GM19397 (cell line): ENCODE measurements at regions not wholly inside any gene's neighbourhood (a gene's known extent, or its start where the extent isn't known, plus 50 kb on each side); places are given as distances from the start of the nearest gene placed in this dataset.

ENCODE experiments used
- ATAC-seq: cut with Tn5 transposase; IDR thresholded peaks from one replicate; pipeline ENCODE4 v1.9.1; 2021; ENCODE audit warnings: mild to moderate bottlenecking, moderate library complexity; ENCODE audit not compliant: unreplicated experiment

DNA sequence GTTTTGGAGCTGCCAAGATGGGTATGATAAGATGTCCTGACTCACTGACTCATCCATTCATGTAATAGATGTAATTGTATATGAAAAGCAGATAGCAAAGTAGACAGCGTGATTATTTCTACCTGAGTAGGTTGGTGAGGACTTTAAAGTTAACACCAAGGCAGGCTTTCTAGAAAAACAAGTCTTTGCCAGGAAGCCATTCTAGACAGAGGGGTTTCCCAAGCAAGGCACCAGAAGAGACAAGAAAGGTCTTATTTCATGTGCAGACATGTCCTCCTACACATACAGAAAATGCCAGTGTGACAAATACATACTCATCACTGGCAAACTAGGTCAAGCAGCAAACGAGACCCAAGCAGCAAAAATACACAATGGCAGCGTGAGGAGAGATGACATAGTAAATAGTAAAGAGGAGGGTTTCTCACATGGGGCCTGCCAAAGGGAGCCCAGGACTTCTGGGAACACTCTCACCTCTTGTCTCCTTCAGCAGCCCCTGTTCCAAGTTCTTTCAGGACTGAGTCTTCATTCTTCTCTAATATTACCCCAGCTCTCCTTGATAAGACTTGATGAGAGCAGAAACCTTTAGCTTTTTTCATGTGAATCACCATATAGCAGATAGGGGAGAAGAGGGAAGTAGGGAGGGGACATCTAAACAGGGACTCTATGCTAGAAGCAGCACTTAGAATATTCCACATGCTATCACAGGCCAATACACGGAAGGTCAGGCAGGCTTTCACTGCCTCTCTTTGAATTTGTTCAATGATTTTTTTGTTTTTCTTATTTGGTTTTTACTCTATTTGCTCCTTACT is 114.6 kb upstream of the ATP1B1 start:
- no peak for ATAC-seq

DNA sequence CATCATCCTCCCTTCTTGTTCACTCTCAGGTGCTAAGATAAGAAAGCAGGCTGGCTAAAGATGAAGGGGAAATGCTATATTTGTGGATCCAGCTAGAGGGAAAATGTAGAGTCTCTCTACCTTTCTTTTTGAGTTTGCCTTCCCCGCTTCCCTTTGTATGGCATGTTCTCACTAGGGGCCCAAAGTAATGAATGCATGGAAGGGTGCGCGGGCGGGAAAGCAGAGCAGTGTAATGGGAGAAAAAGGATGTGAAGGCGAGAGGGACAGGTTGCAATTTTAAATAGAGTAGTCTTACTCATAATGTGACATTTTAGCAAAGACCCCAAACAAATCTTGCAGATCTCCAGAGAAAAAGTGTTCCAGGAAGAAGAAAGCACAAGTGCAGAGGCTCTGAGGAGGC is 105.1 kb upstream of the ATP1B1 start:
- no peak for ATAC-seq

DNA sequence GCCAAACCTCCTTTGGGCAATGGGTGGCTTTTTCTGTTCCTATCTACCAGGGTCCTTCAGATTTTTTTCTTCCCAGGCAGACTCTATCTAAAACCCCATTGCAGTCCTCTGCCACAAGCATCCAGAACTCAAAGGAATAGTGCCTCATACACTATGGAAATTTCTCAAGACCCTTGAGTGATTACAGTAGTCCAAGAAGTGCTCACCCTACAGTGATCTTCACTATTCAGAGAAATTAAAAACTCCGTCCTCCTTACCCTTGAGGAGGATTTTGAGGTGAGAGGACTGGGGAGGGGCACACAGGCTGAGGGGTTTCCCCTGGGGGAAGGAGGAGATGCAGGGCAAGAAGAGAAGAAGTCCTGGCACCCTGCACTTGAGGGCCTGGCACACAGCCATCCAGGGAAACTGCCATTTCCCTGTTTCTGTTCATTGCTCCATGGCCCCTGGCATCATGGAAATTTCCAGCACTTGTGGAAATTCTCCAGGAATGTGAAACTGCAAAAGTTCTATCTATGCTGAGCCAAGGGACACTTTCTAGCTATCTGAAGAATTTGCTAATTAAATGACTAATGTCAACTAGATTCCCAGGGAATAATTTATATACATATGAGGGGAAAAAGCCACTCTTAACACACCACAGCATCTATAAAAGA is 102.5 kb upstream of the ATP1B1 start:
- ATAC-seq: no peak

DNA sequence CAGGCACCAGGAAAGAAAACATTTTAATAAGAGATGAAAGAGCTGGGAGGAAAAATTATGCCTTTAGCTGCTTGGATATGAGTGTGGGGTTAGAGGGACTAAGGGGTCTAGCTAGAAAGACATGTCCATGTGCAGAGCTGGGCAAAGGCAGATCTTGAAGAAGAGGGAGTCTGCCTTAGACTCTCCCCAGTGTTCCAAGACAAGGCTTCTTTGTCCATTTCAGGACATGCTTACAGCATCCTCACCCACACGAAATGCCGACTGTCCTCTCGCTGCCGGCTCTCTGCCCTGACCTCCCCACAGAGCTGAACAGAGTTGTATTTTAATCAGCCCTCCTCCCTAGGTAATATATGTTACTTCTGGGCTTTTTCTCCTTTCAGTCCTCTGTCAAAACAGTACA is 100.7 kb upstream of the ATP1B1 start:
- no peak for ATAC-seq

DNA sequence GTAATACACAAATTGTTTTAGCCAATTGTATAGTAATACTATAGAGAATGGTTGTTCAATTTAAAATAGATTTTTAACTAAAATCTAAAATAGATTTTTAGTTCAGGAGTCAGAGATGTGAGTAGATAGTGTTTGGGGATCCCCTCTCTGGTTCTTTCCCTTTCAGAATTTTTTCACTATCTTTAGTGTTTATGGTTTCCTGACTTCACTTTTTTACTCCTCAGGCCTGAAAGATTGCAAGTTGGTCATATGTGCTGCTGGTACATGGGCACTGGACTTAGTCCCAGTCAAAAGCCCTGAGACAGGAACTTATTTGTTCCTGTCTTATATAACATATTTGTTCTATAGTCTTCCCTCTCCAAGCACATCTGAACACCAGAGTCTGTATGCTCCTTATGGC is 96.8 kb upstream of the ATP1B1 start:
- no peak for ATAC-seq

DNA sequence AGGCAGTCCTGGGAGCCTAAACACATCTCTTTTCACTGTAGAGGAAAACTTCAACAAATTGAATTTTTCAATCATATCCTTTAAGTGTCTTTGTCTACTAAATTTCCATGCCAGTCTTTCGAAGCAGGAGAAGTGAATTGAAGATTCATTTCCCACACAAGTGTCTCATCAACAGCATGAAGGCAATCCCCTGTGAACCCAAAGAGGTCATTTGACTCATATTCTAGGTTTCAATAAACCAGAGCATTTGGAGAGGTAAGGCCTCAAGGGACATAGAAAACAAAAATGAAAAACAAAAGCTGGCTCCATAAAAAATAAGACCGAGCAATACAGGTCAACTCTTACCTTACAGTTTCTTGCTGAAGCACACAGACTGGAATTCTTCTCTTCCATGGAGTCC is 94.1 kb upstream of the ATP1B1 start:
- peak; percentile 57 for ATAC-seq

DNA sequence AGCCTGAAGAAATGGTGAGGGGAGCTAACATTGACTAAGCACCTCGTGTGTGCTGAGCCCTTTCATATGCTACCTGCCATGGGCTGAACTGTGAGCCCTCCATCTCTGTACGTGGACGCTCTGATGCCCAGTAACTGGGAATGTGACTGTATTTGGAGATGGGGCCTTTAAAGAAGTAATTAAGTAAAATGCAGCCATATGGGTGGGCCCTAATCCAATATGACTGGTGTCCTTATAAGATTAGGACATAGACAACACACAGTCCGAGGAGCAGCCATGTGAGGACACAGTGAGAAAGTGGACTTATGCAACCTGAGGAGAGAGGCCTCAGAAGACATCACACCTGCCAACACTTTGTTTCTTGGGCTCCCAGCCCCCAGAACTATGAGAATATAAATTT is 92.7 kb upstream of the ATP1B1 start:
- ATAC-seq: no peak

DNA sequence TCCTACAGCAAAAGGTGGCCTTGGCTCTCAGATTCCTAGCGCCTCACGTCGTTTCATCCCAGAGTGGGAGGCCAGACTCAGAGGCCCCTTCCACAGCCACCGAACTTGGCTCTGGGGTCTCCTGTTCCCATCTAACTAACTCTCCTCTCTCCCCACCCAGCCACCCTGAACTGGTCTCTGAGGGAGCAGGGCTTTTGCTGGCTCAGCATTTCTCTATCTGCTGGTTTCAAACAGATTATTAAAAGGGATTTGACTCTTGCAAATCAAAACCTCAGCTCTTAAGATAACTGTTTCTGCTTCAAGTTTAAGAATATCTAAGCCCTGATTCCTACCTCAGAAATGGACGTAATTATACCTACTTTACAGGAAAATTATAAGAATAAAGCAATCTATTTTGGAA is 91.0 kb upstream of the ATP1B1 start:
- ATAC-seq: no peak

DNA sequence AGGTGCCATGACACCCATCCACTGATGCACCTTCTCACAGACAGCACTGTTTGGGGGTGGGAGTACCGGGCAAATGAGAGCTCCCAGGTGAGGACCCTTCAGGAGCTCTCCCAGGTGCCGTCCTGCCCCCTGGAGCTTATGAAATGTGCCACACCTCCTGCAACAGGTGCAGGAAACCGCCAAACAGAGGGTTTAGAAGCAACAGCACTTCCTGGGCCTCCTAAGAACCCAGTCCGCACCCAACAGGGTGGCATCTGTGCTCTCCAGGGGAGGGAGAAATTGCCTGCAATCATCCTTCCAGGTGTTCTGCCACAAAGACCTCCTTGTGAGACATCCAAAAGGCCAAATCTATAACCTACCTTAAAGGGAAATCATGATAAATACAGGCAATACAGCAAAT is 87.7 kb upstream of the ATP1B1 start:
- no peak for ATAC-seq

DNA sequence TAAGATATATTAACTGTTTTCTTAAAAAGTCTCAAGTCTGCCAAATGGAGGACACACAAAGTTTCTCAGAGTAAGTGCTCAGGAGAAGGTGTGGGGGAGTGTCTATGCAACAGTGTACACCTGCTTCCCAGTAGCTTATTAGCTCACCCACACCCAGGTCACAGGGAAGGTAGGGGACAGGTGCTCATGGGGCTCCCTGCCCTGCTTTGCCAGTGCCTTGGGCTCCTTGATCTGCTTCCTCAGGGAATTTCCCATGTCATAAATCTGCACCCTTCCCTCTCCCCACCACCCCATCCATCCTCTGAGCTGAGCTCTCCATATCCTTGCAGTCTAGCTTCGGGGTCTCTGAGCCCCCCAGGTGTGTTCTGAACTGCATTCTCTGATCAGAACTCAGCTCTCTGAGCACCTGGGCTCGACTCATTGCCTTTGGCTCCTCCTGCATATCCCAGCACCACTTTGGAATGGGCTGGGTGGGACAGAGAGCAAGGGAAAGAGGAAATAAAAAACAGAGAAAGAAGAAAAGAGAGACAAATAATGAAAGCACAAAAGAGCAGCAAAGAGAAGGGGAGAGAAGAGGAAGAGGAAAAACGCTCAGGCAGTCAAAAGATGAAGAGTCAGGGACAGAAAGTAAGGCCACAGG is 87.0 kb upstream of the ATP1B1 start:
- ATAC-seq: no peak

DNA sequence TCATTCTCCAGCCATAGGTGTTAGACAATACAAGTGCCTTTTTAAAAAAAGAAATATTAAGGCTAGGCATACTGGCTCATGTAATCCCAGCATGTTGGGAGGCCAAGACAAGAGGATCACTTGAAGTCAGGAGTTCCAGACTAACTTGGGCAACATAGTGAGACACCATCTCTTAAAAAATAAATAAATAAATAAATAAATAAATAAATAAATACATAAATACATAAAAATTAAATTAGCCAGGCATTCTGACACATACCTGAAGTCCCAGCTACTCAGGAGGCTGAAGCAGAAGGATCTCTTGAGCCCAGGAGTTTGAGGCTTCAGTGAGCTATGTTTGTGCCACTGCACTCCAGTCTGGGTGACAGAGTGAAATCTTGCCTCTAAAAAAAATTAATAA is 85.8 kb upstream of the ATP1B1 start:
- no peak for ATAC-seq

DNA sequence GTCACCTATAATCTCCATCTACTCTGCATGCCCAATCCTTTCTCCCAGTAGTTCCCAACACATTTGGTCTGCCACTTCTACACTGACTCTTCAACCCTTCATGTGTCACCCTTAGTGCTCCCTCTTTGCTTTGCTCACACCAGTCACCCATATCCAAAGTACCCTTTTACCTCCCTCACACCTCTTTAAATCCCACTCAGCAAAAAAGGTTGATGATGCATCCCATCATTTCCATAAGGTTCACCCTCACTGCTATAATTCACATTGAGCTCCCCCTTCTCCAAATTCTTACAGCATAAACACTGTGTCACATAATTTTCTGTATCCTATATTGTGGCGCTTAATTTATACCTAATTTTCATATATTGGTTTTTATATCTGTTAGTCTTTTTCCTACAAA is 83.8 kb upstream of the ATP1B1 start:
- ATAC-seq: no peak

DNA sequence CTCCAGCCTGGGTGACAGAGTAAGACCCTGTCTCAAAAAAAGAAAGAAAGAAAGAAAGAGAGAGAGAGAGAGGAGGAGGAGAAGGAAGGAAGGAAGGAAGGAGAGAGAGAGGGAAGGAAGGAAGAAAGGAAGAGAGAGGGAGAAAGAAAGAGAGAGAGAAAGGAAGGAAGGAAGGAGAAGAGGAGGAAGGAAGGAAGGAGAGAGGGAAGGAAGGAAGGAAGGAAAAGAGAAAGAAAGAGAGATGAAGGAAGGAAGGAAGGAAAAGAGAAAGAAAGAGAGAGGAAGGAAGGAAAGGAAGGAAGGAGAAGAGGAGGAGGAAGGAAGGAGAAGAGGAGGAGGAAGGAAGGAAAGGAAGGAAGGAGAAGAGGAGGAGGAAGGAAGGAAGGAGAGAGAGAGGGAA is 82.2 kb upstream of the ATP1B1 start:
- no peak for ATAC-seq

DNA sequence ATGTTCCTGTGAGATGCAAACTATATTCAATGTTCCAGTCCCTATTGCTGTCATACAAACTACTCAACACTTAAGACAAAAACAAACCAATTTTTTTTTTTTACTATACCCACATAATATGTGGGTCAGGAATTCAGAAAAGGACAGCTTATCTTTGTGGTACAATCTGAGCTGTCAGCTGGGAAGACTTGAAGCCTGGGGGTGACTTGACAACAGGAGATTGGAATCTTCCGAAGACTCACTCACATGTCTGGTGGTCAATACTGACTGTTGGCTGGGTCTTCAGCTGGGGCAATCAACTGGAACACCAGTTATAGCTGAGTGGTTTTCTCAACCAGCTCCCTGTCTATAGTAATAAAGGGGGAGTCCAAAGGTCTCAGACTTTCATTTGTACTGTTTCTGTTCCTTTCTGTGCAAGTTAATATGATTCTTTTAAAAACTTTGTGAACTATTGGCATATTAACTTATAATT is 81.7 kb upstream of the ATP1B1 start:
- ATAC-seq: peak; percentile 80

DNA sequence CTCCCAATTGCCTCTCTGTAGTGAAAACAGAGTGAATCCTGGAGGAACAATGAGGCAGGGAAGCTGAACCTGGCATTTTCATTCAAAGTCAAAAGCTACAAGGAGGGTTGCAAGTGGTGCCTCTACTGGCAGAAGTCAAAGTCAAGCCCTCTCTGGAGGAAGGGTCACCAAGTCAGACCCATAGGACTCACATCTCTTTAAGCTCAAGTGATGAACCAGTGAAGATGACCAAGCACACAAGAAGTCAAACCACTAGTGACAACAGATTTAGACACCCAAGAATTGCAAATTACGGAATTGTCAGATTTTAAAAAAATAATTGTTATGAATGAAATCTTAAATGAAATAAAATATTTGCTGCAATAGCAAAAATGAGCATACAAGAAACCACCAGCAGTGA is 81.1 kb upstream of the ATP1B1 start:
- no peak for ATAC-seq

DNA sequence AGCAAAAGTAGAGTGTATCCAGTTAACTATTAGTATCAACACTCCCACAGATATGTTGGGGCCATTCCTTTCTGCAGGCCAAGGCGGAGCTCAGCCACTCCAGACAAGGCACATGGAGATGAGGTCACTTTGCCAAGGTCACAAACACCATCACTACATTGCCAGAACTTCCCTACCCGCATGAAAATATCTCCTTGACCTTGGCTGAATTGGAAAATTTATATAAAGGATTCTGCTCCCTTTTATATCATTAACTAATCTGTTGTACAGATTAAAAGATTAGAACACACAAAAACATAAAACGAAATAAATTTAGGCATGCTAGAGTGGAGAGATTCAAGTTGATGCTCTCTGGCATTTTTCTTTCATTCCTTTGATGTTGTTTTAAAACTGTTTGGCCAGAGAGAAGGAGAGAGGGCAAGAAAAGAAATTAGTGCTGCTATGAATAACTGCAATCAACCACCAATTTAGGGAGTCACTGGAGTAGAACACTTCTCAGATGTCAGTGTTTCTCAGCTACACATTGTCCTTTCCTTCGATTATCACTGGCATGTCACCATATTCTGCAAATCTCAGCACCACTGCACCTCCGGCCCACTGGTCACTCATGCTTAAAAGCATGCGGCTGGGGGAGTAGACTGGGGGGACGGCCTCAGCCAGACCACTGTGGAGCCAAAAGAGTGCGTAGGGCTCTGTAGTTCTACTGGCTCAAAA is 78.7 kb upstream of the ATP1B1 start:
- peak; percentile 38 for ATAC-seq

DNA sequence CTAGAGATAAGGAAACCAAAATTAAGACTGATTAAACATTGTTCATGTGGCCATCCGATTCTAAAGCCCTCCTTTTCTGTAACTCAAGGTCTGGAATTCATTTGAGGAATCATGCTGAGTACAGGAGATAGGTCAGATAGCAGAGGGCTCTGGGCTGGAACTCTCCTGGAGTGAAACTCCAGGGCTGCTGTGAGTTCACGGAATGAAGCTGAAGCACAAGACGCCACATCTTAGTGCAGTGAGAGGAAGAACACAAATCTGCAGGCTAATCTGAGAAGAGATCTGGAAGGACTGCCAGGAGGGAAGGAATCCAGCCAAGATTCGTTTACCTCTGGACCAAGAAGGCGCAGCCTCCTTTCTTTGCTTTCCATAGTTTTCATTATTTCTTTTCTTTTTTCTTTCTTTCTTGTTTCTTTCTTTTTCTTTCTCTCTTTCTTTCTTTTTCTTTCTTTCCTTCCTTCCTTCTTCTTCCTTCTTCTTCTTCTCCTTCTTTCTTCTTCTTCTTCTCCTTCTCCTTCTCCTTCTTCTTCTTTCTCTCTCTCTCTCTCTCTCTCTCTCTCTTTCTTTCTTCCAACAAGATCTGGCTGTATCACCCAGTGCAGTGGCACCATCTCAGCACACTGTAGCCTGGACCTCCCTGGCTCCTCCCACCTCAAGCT is 74.8 kb upstream of the ATP1B1 start:
- ATAC-seq: no peak

DNA sequence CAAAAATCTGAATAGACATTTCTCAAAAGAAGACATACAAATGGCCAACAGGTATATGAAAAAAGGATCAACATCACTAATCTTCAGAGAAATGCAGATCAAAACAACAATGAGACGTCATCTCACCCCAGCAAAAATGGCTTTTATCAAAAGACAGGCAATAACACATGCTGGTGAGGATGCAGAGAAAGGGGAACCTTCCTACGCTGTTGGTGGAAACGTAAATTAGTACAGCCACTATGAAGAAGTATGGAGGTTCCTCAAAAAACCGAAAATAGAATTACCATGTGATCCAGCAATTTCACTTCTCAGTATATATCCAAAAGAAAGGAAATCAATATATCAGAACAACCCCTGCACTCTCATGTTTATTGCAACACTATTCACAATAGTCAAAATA is 65.1 kb upstream of the ATP1B1 start:
- ATAC-seq: no peak

DNA sequence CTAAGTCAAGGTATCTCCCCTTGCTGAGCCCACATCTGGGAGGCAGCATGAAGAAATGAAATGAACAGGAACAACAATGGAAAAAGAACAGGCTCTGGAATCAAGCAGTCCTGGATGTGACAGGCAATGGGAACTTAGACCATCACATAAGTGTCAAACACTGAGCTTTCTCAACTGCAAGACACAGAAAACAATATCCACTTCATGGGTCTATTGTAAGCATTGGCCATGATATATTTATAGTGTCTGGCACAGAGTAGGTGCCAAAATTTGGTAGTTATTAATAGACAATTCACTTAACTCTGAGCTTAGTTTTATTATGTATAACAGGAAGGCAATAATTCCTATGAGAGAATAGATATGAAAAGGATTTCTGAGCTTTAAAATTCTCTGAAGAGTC is 64.1 kb upstream of the ATP1B1 start:
- ATAC-seq: no peak

DNA sequence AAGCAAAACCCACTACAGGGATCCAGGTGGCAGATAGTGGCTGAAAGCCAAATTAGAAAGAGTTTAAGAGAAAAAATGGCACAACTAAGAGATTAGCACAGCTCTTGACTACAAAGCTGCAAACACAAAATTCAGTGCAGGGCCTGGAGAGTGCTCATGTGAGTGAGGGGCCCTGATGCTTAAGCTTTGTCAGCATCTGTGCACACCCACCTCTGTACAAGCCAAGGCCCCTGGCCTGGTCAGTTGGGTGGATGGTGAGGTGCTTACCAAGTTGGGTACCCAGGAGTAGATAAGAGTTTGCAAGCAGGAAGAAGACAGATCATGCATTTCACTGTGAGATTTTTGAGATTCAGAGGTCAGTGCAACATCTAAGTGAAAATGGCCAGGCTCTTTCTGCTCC is 62.7 kb upstream of the ATP1B1 start:
- ATAC-seq: peak; percentile 7

DNA sequence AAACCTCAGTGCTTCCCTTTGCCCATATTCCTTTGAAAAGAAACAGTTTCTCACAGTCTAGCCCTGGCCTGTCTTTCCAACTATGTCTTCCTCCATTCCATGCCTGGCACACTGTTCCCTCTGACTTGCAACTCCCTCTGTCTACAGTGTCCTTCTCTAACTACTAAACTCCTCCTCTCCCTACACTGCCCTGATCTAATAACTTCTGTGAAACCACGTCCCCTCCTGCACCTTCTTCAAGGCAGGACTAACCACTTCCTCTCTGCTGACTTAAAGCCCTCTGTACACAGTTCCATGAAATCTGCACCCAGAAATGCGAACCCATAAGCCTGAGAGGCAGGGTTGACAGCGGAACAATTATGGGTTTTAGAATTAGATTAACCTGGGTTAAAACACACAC is 62.2 kb upstream of the ATP1B1 start:
- peak; percentile 66 for ATAC-seq
